ENCODE measurements at regions not wholly inside any gene's neighbourhood (a gene's known extent, or its start where the extent isn't known, plus 50 kb on each side); places are given as distances from the start of the nearest gene placed in this dataset.

- no peak for TF ChIP-seq CTCF (IDR thresholded peaks at IDR 0.05)
- TF ChIP-seq EZH2 (IDR thresholded peaks at IDR 0.05; ENCODE audit: borderline replicate concordance, insufficient read depth, low read depth, low read length, poor library complexity, severe bottlenecking) = no peak
These were observed 432.5 kb downstream of the FGF9 start for GRCh38 chr13:22103046-22104027.

Data from B cell (primary cell).